Liver (tissue), 8 donors: ENCODE measurements at regions not wholly inside any gene's neighbourhood (a gene's known extent, or its start where the extent isn't known, plus 50 kb on each side); places are given as distances from the start of the nearest gene placed in this dataset.

Experiments
- DNase-seq: peaks from one replicate; pipeline ENCODE4 v3.0.0-alpha.2; 2017; ENCODE audit warnings: low spot score
- H3K27ac ChIP-seq, 2 donors: one replicate each; pipeline ENCODE4 v1.7.0; 2013; ENCODE audit warnings: inconsistent platforms in 2 of 2, low read length in 2 of 2, control low read depth in 1 of 2, low read depth in 1 of 2, mild to moderate bottlenecking in 1 of 2
- H3K27me3 ChIP-seq, 4 donors: one replicate each; pipeline versions ENCODE4 v1.6.1 to v1.7.0; 2013; ENCODE audit warnings: low read length in 3 of 4, inconsistent platforms in 1 of 4, mild to moderate bottlenecking in 1 of 4, moderate library complexity in 1 of 4; ENCODE audit not compliant: control insufficient read depth in 4 of 4, insufficient read depth in 4 of 4
- H3K36me3 ChIP-seq, 4 donors: one replicate each; pipeline versions ENCODE4 v1.6.1 to v1.7.0; 2013; ENCODE audit warnings: low read length in 3 of 4, mild to moderate bottlenecking in 3 of 4, low read depth in 1 of 4, moderate library complexity in 1 of 4; ENCODE audit not compliant: control insufficient read depth in 4 of 4, insufficient read depth in 3 of 4
- H3K4me1 ChIP-seq, 4 donors: one replicate each; pipeline versions ENCODE4 v1.6.1 to v1.7.0; 2013; ENCODE audit warnings: low read length in 3 of 4, mild to moderate bottlenecking in 3 of 4, moderate library complexity in 1 of 4; ENCODE audit not compliant: control insufficient read depth in 4 of 4, insufficient read depth in 4 of 4
- H3K4me3 ChIP-seq, 3 donors: one replicate each; pipeline versions ENCODE4 v1.6.1 to v1.7.0; 2013; ENCODE audit warnings: low read length in 3 of 3, control low read depth in 1 of 3, low read depth in 1 of 3, mild to moderate bottlenecking in 1 of 3
- H3K9ac ChIP-seq, 2 donors: one replicate each; pipeline ENCODE4 v1.7.0; 2013; ENCODE audit warnings: low read length in 2 of 2, mild to moderate bottlenecking in 2 of 2, moderate library complexity in 2 of 2, control low read depth in 1 of 2, low read depth in 1 of 2
- H3K9me3 ChIP-seq, 4 donors: one replicate each; pipeline versions ENCODE4 v1.6.1 to v1.7.0; 2013; ENCODE audit warnings: low read length in 3 of 4; ENCODE audit not compliant: control insufficient read depth in 4 of 4
- EGR1 ChIP-seq, 2 donors: IDR thresholded peaks; 2 replicates each; pipeline ENCODE4 v1.6.1; 2016 to 2018; ENCODE audit warnings: antibody characterized with exemption in 2 of 2, low read depth in 2 of 2
- FOXA1 ChIP-seq: IDR thresholded peaks from 2 replicates; pipeline ENCODE4 v1.6.1; 2016; ENCODE audit warnings: antibody characterized with exemption
- FOXA2 ChIP-seq: IDR thresholded peaks from 2 replicates; pipeline ENCODE4 v1.6.1; 2016; ENCODE audit warnings: antibody characterized with exemption
- GABPA ChIP-seq, 2 donors: IDR thresholded peaks in 1 of 2; conservative IDR thresholded peaks in 1 of 2; 2 replicates each; pipeline ENCODE4 v1.6.1; 2016; ENCODE audit warnings: antibody characterized with exemption in 2 of 2, mild to moderate bottlenecking in 1 of 2, moderate library complexity in 1 of 2
- HNF4A ChIP-seq, 2 donors: conservative IDR thresholded peaks; 2 replicates each; pipeline ENCODE4 v1.6.1; 2016; ENCODE audit warnings: antibody characterized with exemption in 2 of 2, mild to moderate bottlenecking in 2 of 2
- HNF4G ChIP-seq: IDR thresholded peaks from 2 replicates; pipeline ENCODE4 v1.6.1; 2016; ENCODE audit warnings: antibody characterized with exemption
- JUND ChIP-seq, 2 donors: IDR thresholded peaks; 2 replicates each; pipeline ENCODE4 v1.6.1; 2016; ENCODE audit warnings: antibody characterized with exemption in 2 of 2
- NR2F2 ChIP-seq: IDR thresholded peaks from 2 replicates; pipeline ENCODE4 v1.6.1; 2016; ENCODE audit warnings: antibody characterized with exemption
- RAD21 ChIP-seq, 2 donors: IDR thresholded peaks; 2 replicates each; pipeline ENCODE4 v1.6.1; 2016; ENCODE audit warnings: antibody characterized with exemption in 2 of 2, mild to moderate bottlenecking in 2 of 2
- RXRA ChIP-seq, 2 donors: IDR thresholded peaks; 2 replicates each; pipeline ENCODE4 v1.6.1; 2017 to 2018; ENCODE audit warnings: antibody characterized with exemption in 2 of 2, mild to moderate bottlenecking in 1 of 2
- SP1 ChIP-seq: IDR thresholded peaks from 2 replicates; pipeline ENCODE4 v1.6.1; 2018; ENCODE audit warnings: antibody characterized with exemption, mild to moderate bottlenecking
- TAF1 ChIP-seq: conservative IDR thresholded peaks from 2 replicates; pipeline ENCODE4 v1.6.1; 2016; ENCODE audit warnings: antibody characterized with exemption, mild to moderate bottlenecking
- YY1 ChIP-seq: IDR thresholded peaks from 2 replicates; pipeline ENCODE4 v1.6.1; 2016; ENCODE audit warnings: antibody characterized with exemption, mild to moderate bottlenecking
- WGBS: extraction: QIAGEN DNeasy Blood & Tissue Kit; methylation state at CpG from one replicate; pipeline ENCODE4 v1.1.7; 2013; 5-methylcytosine and 5-hydroxymethylcytosine counted together
- TF ChIP-seq, protein P1 (sequence below): IDR thresholded peaks from 2 replicates; pipeline ENCODE4 v1.6.1; 2016; ENCODE audit warnings: antibody characterized with exemption
- TF ChIP-seq, protein P2 (sequence below): IDR thresholded peaks from 2 replicates; pipeline ENCODE4 v1.6.1; 2016; ENCODE audit warnings: antibody characterized with exemption
- TF ChIP-seq, protein P3 (sequence below): IDR thresholded peaks from 2 replicates; pipeline ENCODE4 v1.6.1; 2016; ENCODE audit warnings: antibody characterized with exemption
- TF ChIP-seq, protein P4 (sequence below): fragments of 150-350 bp; IDR thresholded peaks from 2 replicates; pipeline ENCODE4 v1.5.1; 2017; ENCODE audit warnings: improper control_type of control experiment, low read depth, low read length; ENCODE audit not compliant: missing input control
- donor health status: healthy.
- donor health status: healthy.
- donor health status: healthy.
- donor health status: healthy.
- donor health status: healthy.

DNA sequence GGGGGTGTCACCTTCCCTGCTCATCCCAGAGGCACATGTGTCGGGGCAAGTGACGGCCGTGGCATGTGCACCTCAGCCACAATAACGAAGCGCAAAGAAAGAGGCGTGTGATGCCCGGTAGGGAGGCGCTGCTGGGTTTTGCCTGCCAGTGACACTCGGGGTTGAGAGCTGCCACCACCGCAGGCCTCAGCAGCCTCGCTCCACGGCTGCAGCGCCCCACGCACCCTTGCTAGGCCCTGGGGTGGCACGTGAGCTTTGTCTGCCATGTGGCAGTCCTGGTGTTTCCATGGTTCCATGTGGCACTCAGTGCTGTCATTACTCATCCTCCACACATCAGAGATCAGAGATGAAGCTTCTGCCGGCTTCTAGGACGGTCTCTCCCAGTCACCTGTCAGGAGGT, 136.0 kb upstream of the AGAP1 start:
- Histone ChIP-seq H3K9ac (no peak overlapping the region), H3K27ac (no peak overlapping the region), H3K4me3 (no peak overlapping the region), H3K27me3 (no peaks in the 10 kb centered on the region), H3K9me3 (no peaks in the 10 kb centered on the region), H3K4me1 (no peaks in the 10 kb centered on the region), H3K36me3 (no peaks in the 10 kb centered on the region)
- TF ChIP-seq, protein P1, sequence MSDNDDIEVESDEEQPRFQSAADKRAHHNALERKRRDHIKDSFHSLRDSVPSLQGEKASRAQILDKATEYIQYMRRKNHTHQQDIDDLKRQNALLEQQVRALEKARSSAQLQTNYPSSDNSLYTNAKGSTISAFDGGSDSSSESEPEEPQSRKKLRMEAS, result no peak
- TF ChIP-seq GABPA (IDR thresholded peaks at IDR 0.05 in 1 of 2, conservative IDR thresholded peaks at IDR 0.05 in 1 of 2), result no peak
- no peak for DNase-seq
- WGBS, result 92% methylated on average over 17 of the region's 17 CpGs

DNA sequence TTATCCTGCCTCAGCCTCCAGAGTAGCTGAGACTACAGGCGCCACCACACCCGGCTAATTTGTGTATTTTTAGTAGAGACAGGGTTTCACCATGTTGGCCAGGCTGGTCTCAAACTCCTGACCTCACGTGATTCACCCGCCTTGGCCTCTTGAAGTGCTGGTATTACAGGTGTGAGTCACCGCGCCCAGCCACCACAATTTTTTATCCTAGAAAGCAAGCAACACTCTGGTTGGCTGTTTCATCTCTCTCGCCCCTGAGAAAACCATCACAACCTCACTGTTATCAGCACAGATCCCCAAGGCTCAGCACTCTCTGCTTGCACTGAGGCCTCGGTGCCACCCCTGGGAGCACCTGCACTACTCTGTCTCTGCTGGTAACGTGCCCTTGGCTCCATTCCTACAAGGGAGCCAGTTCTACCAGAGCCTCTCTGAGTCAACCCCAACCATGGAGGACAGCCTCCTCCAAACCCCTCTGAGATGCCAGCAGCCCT, 134.8 kb upstream of the AGAP1 start:
- TF ChIP-seq NR2F2, result no peak
- no peak for TF ChIP-seq SP1
- TF ChIP-seq, protein P2, sequence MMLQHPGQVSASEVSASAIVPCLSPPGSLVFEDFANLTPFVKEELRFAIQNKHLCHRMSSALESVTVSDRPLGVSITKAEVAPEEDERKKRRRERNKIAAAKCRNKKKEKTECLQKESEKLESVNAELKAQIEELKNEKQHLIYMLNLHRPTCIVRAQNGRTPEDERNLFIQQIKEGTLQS, result no peak
- no peak for TF ChIP-seq HNF4A (conservative IDR thresholded peaks at IDR 0.05)
- TF ChIP-seq, protein P3, sequence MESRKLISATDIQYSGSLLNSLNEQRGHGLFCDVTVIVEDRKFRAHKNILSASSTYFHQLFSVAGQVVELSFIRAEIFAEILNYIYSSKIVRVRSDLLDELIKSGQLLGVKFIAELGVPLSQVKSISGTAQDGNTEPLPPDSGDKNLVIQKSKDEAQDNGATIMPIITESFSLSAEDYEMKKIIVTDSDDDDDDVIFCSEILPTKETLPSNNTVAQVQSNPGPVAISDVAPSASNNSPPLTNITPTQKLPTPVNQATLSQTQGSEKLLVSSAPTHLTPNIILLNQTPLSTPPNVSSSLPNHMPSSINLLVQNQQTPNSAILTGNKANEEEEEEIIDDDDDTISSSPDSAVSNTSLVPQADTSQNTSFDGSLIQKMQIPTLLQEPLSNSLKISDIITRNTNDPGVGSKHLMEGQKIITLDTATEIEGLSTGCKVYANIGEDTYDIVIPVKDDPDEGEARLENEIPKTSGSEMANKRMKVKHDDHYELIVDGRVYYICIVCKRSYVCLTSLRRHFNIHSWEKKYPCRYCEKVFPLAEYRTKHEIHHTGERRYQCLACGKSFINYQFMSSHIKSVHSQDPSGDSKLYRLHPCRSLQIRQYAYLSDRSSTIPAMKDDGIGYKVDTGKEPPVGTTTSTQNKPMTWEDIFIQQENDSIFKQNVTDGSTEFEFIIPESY, result no peak
- no peak for TF ChIP-seq YY1
- no peak for TF ChIP-seq EGR1 (IDR thresholded peaks at IDR 0.05; ENCODE audit: low read depth in 2 of 2)
- TF ChIP-seq FOXA1, result no peak
- no peak for TF ChIP-seq HNF4G
- no peak for TF ChIP-seq FOXA2
- TF ChIP-seq, protein P4, sequence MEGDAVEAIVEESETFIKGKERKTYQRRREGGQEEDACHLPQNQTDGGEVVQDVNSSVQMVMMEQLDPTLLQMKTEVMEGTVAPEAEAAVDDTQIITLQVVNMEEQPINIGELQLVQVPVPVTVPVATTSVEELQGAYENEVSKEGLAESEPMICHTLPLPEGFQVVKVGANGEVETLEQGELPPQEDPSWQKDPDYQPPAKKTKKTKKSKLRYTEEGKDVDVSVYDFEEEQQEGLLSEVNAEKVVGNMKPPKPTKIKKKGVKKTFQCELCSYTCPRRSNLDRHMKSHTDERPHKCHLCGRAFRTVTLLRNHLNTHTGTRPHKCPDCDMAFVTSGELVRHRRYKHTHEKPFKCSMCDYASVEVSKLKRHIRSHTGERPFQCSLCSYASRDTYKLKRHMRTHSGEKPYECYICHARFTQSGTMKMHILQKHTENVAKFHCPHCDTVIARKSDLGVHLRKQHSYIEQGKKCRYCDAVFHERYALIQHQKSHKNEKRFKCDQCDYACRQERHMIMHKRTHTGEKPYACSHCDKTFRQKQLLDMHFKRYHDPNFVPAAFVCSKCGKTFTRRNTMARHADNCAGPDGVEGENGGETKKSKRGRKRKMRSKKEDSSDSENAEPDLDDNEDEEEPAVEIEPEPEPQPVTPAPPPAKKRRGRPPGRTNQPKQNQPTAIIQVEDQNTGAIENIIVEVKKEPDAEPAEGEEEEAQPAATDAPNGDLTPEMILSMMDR, result no peak
- TF ChIP-seq GABPA (IDR thresholded peaks at IDR 0.05 in 1 of 2, conservative IDR thresholded peaks at IDR 0.05 in 1 of 2), result no peak
- Histone ChIP-seq H3K9me3 (no peaks in the 10 kb centered on the region), H3K36me3 (no peaks in the 10 kb centered on the region), H3K4me3 (no peak overlapping the region), H3K27ac (no peak overlapping the region), H3K27me3 (no peaks in the 10 kb centered on the region), H3K9ac (no peak overlapping the region), H3K4me1 (no peaks in the 10 kb centered on the region)
- WGBS, result 85% methylated on average over 9 of the region's 9 CpGs
- DNase-seq, result no peak

DNA sequence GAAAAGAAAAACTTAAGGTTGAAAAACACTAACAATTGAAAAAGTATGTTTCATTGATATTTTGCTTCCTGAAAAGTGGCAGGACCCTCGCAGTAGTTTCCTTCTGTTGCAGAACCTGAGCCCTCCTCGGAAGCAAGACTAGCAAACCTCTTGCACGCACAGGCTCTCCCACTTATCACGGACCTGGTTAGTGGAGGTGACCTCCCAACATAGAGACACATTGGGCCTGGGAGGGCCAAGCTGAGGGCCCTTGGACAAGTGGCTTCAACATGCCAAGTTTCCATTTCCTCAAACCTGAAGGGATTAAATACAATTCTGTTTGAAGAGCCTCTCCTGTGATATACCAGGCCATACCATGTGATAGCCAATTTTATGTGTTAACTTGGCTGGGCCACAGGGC, 133.4 kb upstream of the AGAP1 start:
- WGBS, result 92% methylated on average over 4 of the region's 4 CpGs
- no peak overlapping the region for H3K9ac ChIP-seq
- no peak for DNase-seq
- TF ChIP-seq EGR1 (IDR thresholded peaks at IDR 0.05; ENCODE audit: low read depth in 2 of 2) (no peak), SP1 (no peak), JUND (IDR thresholded peaks at IDR 0.05) (no peak), HNF4A (conservative IDR thresholded peaks at IDR 0.05) (no peak), NR2F2 (no peak), HNF4G (no peak), YY1 (no peak), FOXA1 (no peak), RXRA (IDR thresholded peaks at IDR 0.05) (no peak), FOXA2 (no peak), GABPA (IDR thresholded peaks at IDR 0.05 in 1 of 2, conservative IDR thresholded peaks at IDR 0.05 in 1 of 2) (no peak), RAD21 (IDR thresholded peaks at IDR 0.05) (no peak), TAF1 (no peak)
- TF ChIP-seq, protein P2, result no peak
- TF ChIP-seq, protein P1, result no peak
- TF ChIP-seq, protein P4, result no peak
- TF ChIP-seq, protein P3, result no peak

More for the DNA sequence above, 133.4 kb upstream of the AGAP1 start:
- Histone ChIP-seq H3K9me3 (no peaks in the 10 kb centered on the region), H3K4me1 (no peaks in the 10 kb centered on the region), H3K27ac (no peak overlapping the region), H3K36me3 (no peaks in the 10 kb centered on the region), H3K4me3 (no peak overlapping the region), H3K27me3 (no peaks in the 10 kb centered on the region)
